RWPE2 (cell line): ENCODE measurements at regions not wholly inside any gene's neighbourhood (a gene's known extent, or its start where the extent isn't known, plus 50 kb on each side); places are given as distances from the start of the nearest gene placed in this dataset.

Source experiments
- ATAC-seq: fragments of 200-7000 bp; cut with Tn5 transposase; 3 replicates; pipeline ENCODE4 v1.9.1; 2021; ENCODE audit warnings: low read depth
- DNase-seq: peaks from one replicate; pipeline ENCODE4 v3.0.0-alpha.2; 2020; ENCODE audit warnings: low spot score
- H3K27ac ChIP-seq: fragments of 450-650 bp; 2 replicates; pipeline ENCODE4 v1.5.1; 2017; ENCODE audit warnings: mild to moderate bottlenecking; ENCODE audit not compliant: poor library complexity, severe bottlenecking
- H3K27me3 ChIP-seq: fragments of 250-450 bp; sonication (Bioruptor Pico); 2 replicates; pipeline ENCODE4 v1.5.1; 2021; ENCODE audit warnings: mild to moderate bottlenecking, moderate library complexity; ENCODE audit not compliant: insufficient read depth, poor library complexity, severe bottlenecking
- H3K36me3 ChIP-seq: fragments of 250-450 bp; sonication (Bioruptor Pico); 2 replicates; pipeline ENCODE4 v1.5.1; 2020; ENCODE audit warnings: low read depth, mild to moderate bottlenecking, moderate library complexity
- H3K4me1 ChIP-seq: fragments of 250-450 bp; sonication (Bioruptor Pico); 2 replicates; pipeline ENCODE4 v1.5.1; 2021; ENCODE audit warnings: mild to moderate bottlenecking, moderate library complexity; ENCODE audit not compliant: insufficient read depth, poor library complexity, severe bottlenecking
- H3K4me3 ChIP-seq: fragments of 250-450 bp; sonication (Bioruptor Pico); 2 replicates; pipeline ENCODE4 v1.5.1; 2021; ENCODE audit warnings: mild to moderate bottlenecking, moderate library complexity; ENCODE audit not compliant: severe bottlenecking
- H3K9me3 ChIP-seq: fragments of 250-450 bp; sonication (Bioruptor Pico); 2 replicates; pipeline ENCODE4 v1.5.1; 2021; ENCODE audit warnings: mild to moderate bottlenecking, moderate library complexity; ENCODE audit not compliant: severe bottlenecking
- TF ChIP-seq, protein P1 (sequence below): fragments of 450-650 bp; IDR thresholded peaks from one replicate; pipeline ENCODE4 v1.5.1; 2017; ENCODE audit warnings: mild to moderate bottlenecking, moderate library complexity; ENCODE audit not compliant: poor library complexity, severe bottlenecking

DNA sequence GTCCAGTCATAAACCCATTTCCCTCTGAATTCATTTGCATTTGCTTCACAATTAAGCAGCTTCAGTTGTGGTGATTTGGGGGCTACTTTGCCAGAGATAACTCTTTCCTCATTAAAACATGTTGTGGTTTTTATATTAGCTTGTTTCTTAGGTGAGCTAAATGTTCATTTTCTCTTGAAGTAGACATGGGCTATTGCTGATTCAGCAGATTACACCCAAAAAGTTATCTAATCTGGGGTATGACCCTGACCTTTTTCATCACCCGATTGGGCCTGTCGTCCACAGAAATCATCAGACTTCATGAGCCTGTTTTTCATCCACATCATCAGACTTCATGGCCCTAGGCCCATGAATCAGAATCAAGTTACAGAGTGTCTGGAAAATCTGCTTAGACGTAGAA lies 97.5 kb upstream of the KLHL25 start:
- Histone ChIP-seq H3K27me3 (peaks cover 6% of the 10 kb centered on the region), H3K4me1 (no peaks in the 10 kb centered on the region), H3K9me3 (no peaks in the 10 kb centered on the region), H3K36me3 (no peaks in the 10 kb centered on the region), H3K4me3 (no peak overlapping the region), H3K27ac (no peak overlapping the region)
- ATAC-seq (no peak), DNase-seq (no peak)
- TF ChIP-seq, protein P1, sequence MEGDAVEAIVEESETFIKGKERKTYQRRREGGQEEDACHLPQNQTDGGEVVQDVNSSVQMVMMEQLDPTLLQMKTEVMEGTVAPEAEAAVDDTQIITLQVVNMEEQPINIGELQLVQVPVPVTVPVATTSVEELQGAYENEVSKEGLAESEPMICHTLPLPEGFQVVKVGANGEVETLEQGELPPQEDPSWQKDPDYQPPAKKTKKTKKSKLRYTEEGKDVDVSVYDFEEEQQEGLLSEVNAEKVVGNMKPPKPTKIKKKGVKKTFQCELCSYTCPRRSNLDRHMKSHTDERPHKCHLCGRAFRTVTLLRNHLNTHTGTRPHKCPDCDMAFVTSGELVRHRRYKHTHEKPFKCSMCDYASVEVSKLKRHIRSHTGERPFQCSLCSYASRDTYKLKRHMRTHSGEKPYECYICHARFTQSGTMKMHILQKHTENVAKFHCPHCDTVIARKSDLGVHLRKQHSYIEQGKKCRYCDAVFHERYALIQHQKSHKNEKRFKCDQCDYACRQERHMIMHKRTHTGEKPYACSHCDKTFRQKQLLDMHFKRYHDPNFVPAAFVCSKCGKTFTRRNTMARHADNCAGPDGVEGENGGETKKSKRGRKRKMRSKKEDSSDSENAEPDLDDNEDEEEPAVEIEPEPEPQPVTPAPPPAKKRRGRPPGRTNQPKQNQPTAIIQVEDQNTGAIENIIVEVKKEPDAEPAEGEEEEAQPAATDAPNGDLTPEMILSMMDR, result no peak

DNA sequence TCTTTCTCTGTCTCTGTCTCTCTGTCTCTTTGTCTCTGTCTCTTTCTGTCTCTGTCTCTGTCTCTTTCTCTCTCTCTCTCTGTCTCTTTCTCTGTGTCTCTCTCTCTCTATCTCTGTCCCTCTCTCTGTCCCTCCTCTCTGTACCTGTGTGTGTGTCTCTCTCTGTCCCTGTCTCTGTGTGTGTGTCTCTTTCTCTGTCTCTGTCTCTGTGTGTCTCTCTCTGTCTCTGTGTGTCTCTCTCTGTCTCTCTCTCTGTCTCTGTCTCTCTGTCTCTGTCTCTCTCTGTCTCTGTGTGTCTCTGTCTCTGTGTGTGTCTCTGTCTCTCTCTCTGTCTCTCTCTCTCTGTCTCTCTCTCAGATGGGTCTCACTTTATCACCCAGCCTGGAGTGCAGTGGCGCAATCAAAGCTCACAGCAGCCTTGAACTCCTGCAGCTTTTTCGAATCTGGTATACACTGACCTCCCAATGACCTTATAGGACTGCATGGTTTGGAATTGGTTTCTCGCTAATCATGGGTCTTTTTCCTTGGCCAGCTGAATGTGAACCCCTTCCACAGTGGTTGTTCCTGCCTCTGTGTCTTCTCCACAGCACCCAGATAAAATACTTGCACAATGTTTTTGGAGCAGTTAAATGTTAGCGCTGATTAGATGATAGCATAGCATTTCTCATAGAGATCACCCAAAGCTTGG lies 102.6 kb upstream of the KLHL25 start:
- Histone ChIP-seq H3K4me1 (no peaks in the 10 kb centered on the region), H3K36me3 (no peaks in the 10 kb centered on the region), H3K27ac (no peak overlapping the region), H3K4me3 (no peak overlapping the region), H3K27me3 (peaks cover 9% of the 10 kb centered on the region), H3K9me3 (no peaks in the 10 kb centered on the region)
- ATAC-seq (peak; percentile 24; the same call in 1 of the 3 replicates), DNase-seq (no peak)
- TF ChIP-seq, protein P1, result no peak

DNA sequence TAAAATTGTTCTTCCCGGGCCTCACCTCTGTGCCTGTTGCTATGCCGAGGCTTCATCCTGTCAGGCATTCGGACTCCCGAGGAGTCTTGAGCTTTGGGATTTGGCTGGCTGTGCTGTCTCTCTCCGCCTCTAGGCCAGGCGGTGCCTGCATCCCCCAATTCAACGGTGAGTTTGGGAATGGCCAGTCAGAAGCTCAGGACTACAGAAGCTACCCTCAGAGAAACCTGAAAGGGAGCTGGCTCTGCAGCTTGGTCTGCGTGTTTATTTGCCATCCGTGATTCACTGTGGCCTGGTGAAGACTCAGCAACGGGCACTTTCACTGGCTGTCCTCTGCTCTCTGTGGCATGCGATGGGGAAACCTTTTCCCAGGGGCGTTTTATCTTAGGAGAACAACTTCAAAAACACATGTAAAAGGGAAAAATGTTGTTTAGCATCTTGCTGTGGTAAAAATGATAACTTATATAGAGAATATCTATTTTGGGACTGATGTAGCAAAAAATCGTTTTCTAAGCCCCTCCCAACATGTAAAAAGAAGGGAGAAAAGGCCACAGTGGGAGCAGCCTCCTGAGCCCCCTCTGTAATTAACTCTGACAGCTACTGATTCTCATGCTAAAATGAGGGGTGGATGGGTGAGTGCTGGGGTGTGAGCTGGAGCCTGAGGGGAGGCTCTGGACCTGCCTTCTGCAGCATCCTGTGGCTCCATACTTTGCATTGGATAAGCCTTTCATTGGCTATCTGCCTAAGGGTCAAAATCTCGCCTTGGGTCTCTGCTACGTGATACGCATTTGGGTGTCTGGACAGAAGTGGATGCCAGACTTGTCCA lies 103.4 kb upstream of the KLHL25 start:
- no peak overlapping the region for H3K27ac ChIP-seq
- H3K4me1 ChIP-seq, result no peaks in the 10 kb centered on the region
- DNase-seq, result no peak
- 0 out of 3 replicates have a peak, but pooled peaks have one; percentile 14 for ATAC-seq
- no peak overlapping the region for H3K4me3 ChIP-seq
- H3K36me3 ChIP-seq, result no peaks in the 10 kb centered on the region
- TF ChIP-seq, protein P1, result no peak
- peaks cover 9% of the 10 kb centered on the region for H3K27me3 ChIP-seq
- no peaks in the 10 kb centered on the region for H3K9me3 ChIP-seq

DNA sequence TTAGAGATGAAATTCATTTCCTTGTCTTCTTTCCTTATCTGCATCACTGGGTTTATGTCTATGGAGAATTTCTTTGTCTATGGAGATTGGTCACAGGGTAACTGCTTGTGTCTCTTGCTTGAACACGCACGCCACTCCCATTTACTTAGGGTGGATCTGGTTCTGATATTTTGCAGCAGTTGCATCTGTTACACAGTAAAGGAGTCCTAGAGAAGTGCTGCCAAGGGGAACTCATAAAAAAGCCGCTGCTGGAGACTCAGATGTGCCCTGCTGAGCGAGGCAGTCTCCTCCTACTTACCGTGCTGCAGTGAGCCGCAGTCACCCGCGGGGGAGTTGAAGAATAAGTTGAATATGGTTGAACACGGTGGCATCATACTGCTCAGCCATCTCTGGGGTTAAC lies 105.2 kb upstream of the KLHL25 start:
- Histone ChIP-seq H3K4me1 (no peaks in the 10 kb centered on the region), H3K27ac (no peak overlapping the region), H3K36me3 (no peaks in the 10 kb centered on the region), H3K4me3 (no peak overlapping the region), H3K27me3 (peaks cover 17% of the 10 kb centered on the region), H3K9me3 (no peaks in the 10 kb centered on the region)
- ATAC-seq (peak; percentile 32), DNase-seq (no peak)
- TF ChIP-seq, protein P1, result no peak
